Esophagus (tissue), 2 donors: ENCODE measurements at regions not wholly inside any gene's neighbourhood (a gene's known extent, or its start where the extent isn't known, plus 50 kb on each side); places are given as distances from the start of the nearest gene placed in this dataset.
"Not testable (repeated sequence)": the region's sequence is repeated elsewhere in the genome, so short reads cannot be mapped to it uniquely, and the experiment has no call there.

Experiments used
- H3K27ac ChIP-seq, 2 donors: one replicate each; pipeline ENCODE4 v1.5.1; 2013; ENCODE audit warnings: low read depth in 2 of 2, mild to moderate bottlenecking in 2 of 2, inconsistent platforms in 1 of 2, low read length in 1 of 2, moderate library complexity in 1 of 2
- H3K27me3 ChIP-seq, 2 donors: one replicate each; pipeline ENCODE4 v1.6.1; 2013; ENCODE audit warnings: low read length in 2 of 2, control low read depth in 1 of 2, mild to moderate bottlenecking in 1 of 2; ENCODE audit not compliant: insufficient read depth in 2 of 2, control insufficient read depth in 1 of 2
- H3K36me3 ChIP-seq, 2 donors: one replicate each; pipeline ENCODE4 v1.6.1; 2013; ENCODE audit warnings: low read length in 1 of 2; ENCODE audit not compliant: control insufficient read depth in 2 of 2, insufficient read depth in 2 of 2
- H3K4me1 ChIP-seq, 2 donors: one replicate each; pipeline ENCODE4 v1.6.1; 2013; ENCODE audit warnings: low read length in 1 of 2; ENCODE audit not compliant: control insufficient read depth in 2 of 2, insufficient read depth in 2 of 2
- H3K4me3 ChIP-seq, 2 donors: one replicate each; pipeline ENCODE4 v1.5.1; 2013; ENCODE audit warnings: low read length in 2 of 2, mild to moderate bottlenecking in 2 of 2, low read depth in 1 of 2, moderate library complexity in 1 of 2
- H3K9me3 ChIP-seq, 2 donors: one replicate each; pipeline ENCODE4 v1.6.1; 2013; ENCODE audit warnings: mild to moderate bottlenecking in 2 of 2, low read depth in 1 of 2, low read length in 1 of 2, moderate library complexity in 1 of 2; ENCODE audit not compliant: control insufficient read depth in 2 of 2, insufficient read depth in 1 of 2
- WGBS, 2 donors: extraction: QIAGEN DNeasy Blood & Tissue Kit; methylation state at CpG; one replicate each; pipeline ENCODE4 v1.1.7; 2013; 5-methylcytosine and 5-hydroxymethylcytosine counted together
- donor health status: healthy with polysubstance abuse.
- donor health status: Bipolar disorder and iron deficiency.

DNA sequence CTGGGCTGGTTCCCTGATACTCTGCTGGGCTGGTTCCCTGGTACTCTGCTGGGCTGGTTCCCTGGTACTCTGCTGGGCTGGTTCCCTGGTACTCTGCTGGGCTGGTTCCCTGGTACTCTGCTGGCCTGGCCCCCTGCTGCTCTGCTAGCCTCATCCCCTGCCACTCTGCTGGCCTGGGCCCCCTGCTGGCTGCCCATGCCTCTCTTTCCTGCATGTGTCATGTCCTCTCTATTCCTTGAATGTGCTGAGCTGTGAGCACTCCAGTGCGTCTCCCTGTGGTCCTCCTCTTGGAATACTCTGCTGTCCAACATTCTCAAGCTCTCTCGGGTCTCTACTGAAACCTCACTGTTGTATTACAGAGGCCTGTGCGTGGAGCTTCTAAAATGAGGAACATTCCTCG is 216.3 kb downstream of the RNF144A start:
- Histone ChIP-seq H3K27ac (no peak overlapping the region), H3K4me1 (no peaks in the 10 kb centered on the region), H3K27me3 (no peaks in the 10 kb centered on the region), H3K36me3 (no peaks in the 10 kb centered on the region), H3K4me3 (no peak overlapping the region), H3K9me3 (no peaks in the 10 kb centered on the region)
- WGBS, 2 donors: 94% methylated on average over 4 of the region's 4 CpGs

DNA sequence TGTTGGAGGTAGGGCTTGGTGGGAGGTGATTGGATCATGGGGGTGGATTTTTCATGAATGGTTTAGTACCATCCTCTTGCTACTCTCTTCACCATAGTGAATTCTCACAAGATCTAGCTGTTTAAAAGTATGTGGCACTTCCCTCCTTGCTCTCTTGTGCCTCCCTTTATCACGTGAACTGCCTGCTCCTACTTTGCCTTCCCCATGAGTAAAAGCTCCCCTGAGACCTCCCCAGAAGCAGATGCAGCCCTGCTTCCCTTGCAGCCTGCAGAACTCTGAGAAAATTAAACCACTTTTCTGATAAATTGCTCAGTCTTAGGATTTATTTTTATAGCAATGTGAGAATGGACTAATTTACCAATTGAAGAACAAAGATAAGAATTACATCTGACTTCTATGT is 223.1 kb downstream of the RNF144A start:
- H3K36me3 ChIP-seq: no peaks in the 10 kb centered on the region

DNA sequence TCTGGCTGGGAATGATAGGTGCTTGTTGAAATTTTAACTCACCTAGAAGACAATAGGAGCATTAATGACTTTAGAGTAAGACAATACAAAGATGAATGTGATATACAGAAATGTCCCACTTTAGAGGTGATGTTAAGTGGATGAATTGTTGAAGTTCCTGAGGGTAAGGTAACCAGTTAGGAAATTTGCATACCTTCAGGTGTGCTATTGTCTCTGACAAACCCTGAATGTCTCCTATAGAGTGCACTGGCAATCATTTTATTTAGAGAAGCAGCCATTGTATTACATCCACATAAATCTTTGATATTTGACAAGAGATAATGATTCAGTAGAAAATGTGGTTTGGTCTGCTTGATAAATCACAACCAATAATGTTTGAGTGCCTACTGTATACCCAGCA is 228.5 kb downstream of the RNF144A start:
- H3K9me3 ChIP-seq: no peaks in the 10 kb centered on the region
- no peak overlapping the region for H3K27ac ChIP-seq
- no peaks in the 10 kb centered on the region for H3K4me1 ChIP-seq
- no peaks in the 10 kb centered on the region for H3K36me3 ChIP-seq
- H3K4me3 ChIP-seq: no peak overlapping the region
- no peaks in the 10 kb centered on the region for H3K27me3 ChIP-seq

More for the DNA sequence above, 223.1 kb downstream of the RNF144A start:
- H3K27ac ChIP-seq: no peak overlapping the region
- no peak overlapping the region for H3K4me3 ChIP-seq
- no peaks in the 10 kb centered on the region for H3K4me1 ChIP-seq
- H3K27me3 ChIP-seq: no peaks in the 10 kb centered on the region
- no peaks in the 10 kb centered on the region for H3K9me3 ChIP-seq
- WGBS, 2 donors: 61 to 72% methylated on average over 1 of the region's 1 CpG

DNA sequence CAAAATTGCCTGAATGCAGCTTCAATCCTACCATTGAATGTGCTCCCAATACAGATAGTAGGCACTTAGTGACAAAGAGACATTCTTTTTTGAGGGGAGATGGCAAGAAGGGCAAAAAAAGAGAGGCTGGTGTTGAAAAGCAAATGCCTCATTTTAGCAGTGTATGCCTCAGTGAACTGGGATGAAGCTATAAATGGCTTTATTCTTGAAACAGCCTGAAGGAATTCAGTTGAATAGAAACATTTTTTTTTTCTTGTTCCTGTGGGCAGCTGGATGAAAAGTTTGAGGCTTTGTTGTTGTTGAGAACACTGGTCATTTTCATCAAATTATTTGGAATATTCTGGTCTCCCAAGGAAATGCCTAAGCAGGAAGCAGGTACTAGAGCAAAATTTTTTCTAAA is 228.9 kb downstream of the RNF144A start:
- no peaks in the 10 kb centered on the region for H3K4me1 ChIP-seq
- H3K27me3 ChIP-seq: no peaks in the 10 kb centered on the region
- no peak overlapping the region for H3K4me3 ChIP-seq
- no peaks in the 10 kb centered on the region for H3K36me3 ChIP-seq
- no peak overlapping the region for H3K27ac ChIP-seq
- no peaks in the 10 kb centered on the region for H3K9me3 ChIP-seq

DNA sequence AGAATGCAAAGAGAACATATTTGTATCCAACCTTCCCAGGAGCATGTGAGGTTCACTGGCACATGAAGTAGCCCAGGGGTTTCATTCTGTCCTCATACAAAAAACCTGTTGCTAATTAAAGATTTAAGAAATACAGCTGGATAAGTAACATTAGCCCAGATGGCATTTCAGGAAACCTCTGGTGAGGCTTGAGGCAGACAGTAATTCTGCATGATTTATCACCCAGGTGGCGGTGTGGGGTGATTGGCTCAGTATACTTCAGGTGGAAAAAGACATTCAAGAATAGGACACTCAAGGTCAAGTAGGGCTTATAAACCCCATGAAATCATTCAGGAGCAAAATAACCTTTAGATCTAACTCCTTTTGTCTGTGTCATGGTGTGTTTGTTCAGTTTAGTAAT is 237.4 kb downstream of the RNF144A start:
- WGBS, 2 donors: 95% methylated on average over 1 of the region's 1 CpG
- Histone ChIP-seq H3K9me3 (peaks cover 0 to 2% of the 10 kb centered on the region in 2 donors), H3K4me3 (no peak overlapping the region), H3K27ac (no peak overlapping the region), H3K4me1 (no peaks in the 10 kb centered on the region), H3K27me3 (no peaks in the 10 kb centered on the region), H3K36me3 (no peaks in the 10 kb centered on the region)

DNA sequence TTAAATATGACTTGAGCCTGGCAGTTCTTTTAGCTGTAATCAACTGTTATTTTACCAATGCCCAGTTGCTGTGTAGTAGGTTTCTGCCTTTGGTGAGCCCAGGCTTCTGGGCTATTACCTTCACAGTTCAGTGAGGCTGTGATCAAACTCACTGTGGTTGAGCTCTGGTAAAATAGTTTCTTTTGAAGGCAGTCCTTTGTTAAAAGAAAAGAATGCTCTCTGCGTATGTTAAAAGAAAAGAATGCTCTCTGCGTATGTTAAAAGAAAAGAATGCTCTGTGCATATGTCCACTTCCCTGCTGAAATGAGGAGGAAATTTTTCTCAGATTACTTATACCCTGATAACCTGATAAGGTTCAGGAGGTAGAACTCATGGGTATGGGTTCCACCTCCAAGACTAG is 244.3 kb downstream of the RNF144A start:
- Histone ChIP-seq H3K9me3 (no peaks in the 10 kb centered on the region), H3K27me3 (no peaks in the 10 kb centered on the region), H3K4me1 (no peaks in the 10 kb centered on the region), H3K4me3 (no peak overlapping the region), H3K36me3 (no peaks in the 10 kb centered on the region), H3K27ac (no peak overlapping the region)
- 90 to 94% methylated on average over 2 of the region's 2 CpGs for WGBS, 2 donors

DNA sequence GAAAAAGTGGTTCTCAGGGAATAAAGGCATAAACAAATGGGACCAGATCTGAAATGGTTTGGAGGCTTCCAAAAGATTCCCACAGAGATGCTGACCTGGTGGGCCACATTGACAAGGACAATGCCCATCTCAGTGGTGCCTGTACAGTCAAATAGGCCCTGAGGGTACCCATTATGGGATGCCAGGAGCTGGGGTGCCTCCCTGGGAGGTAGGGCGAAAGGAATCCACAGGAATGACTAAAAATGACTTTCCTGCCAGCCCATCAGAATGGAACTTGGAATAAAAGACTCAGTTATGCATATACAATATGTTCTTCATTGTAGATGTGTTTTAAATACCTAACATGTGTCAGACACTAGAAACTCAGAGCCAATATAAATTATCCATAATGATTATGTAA is 248.5 kb downstream of the RNF144A start:
- Histone ChIP-seq H3K4me3 (no peak overlapping the region), H3K9me3 (no peaks in the 10 kb centered on the region), H3K27ac (no peak overlapping the region), H3K4me1 (no peaks in the 10 kb centered on the region), H3K36me3 (no peaks in the 10 kb centered on the region), H3K27me3 (no peaks in the 10 kb centered on the region)
- WGBS, 2 donors: 72 to 89% methylated on average over 1 of the region's 1 CpG

DNA sequence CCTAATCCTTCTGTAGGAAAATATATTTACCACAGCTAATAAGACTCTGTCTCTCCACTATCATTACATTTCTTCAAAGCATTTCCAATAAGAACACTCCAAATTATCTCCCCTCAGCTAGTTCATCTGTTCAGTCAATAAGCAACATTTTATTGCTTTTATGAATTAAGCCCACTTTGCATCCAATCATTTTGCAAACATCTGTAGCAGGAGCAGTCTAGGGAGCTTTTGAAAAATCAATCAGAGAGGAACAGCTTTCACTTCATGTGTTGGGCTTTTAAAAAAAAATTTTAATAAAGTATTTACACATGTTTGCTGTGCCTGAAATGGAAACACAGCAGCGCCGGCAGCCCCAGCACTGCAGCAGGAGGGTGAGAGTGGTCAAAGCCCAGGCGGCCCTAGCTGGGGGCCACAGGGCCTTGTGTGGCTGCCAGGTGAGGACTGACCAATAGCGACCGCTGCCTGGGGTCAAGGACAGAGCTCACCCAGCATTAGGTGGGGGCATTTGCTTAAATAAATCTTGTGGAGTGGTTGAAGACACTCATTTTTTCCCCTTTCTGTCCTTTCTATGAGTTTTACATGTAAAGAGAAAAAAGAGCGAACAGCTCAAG is 250.7 kb downstream of the RNF144A start:
- Histone ChIP-seq H3K4me3 (no peak overlapping the region), H3K36me3 (no peaks in the 10 kb centered on the region), H3K4me1 (no peaks in the 10 kb centered on the region), H3K27ac (no peak overlapping the region), H3K27me3 (no peaks in the 10 kb centered on the region), H3K9me3 (no peaks in the 10 kb centered on the region)
- WGBS, 2 donors: 78 to 84% methylated on average over 6 of the region's 6 CpGs

DNA sequence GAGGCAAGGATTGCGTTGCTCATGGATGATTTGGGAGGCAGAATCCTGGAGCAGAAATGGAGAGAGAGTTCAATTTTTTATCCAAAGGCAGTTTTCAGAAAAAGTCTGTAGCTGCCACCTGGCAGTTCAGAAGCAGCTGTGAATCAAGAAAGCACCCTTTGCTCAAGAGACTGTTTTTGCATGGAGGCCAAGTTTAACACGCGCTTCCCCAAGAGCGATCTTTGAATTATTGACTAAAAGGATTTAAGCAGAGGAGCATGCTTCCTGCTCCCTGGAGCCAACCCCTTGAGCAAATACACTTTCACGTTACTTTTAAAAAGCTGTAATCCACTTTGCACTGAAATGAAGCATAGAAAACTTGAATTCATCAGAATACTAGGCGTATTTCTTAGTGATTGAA is 252.4 kb downstream of the RNF144A start:
- WGBS, 2 donors: 44 to 58% methylated on average over 6 of the region's 6 CpGs
- Histone ChIP-seq H3K9me3 (no peaks in the 10 kb centered on the region), H3K4me1 (no peaks in the 10 kb centered on the region), H3K4me3 (no peak overlapping the region), H3K27ac (no peak overlapping the region), H3K27me3 (no peaks in the 10 kb centered on the region), H3K36me3 (no peaks in the 10 kb centered on the region)

DNA sequence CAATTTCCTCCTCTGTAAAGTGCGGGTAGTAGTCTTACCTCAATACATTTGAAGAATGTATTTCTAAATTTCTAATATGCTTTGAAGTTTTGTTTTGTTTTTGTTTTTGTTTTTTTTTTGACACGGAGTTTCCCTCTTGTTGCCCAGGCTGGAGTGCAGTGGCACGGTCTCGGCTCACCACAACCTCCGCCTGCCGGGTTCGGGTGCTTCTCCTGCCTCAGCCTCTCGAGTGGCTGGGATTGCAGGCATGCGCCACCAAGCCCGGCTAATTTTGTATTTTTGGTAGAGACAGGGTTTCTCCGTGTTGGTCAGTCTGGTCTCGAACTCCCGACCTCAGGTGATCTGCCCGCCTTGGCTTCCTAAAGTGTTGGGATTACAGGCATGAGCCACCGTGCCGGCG is 261.8 kb downstream of the RNF144A start:
- H3K27me3 ChIP-seq, H3K36me3 ChIP-seq, H3K27ac ChIP-seq, H3K4me3 ChIP-seq, H3K9me3 ChIP-seq, H3K4me1 ChIP-seq: not testable (repeated sequence)
- 96 to 97% methylated on average over 17 of the region's 17 CpGs for WGBS, 2 donors
